CD4-positive, alpha-beta T cell treated with Interleukin-12 subunit alpha and Interleukin-12 subunit beta, for 1 hour (primary cell): ENCODE measurements at regions not wholly inside any gene's neighbourhood (a gene's known extent, or its start where the extent isn't known, plus 50 kb on each side); places are given as distances from the start of the nearest gene placed in this dataset.
"Not testable (repeated sequence)": the region's sequence is repeated elsewhere in the genome, so short reads cannot be mapped to it uniquely, and the experiment has no call there.

Source experiments
- DNase-seq: peaks from one replicate; pipeline ENCODE4 v3.0.0-alpha.2; 2020

DNA sequence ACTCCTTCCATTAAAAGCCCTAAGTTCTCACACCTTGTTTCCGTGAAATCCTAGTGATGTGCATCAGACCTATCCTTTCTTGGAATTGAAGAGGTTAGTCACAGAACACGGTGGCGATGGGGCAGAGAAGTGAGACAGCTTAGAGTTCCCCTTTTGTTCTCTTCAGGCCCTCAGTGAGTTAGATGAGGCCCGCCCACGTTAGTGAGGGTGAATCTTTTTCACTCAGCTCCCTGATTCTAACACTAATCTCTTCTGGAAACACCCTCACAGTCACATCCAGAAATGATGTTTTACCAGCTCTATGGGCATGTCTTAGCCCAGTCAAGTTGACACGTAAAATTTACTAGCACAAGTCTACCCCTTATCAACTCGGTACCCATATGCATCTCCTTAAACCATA is 172.7 kb upstream of the NOX3 start:
- no peak for DNase-seq

- DNase-seq: not testable (repeated sequence)
Measured at GRCh38 chr6:155627722-155628212, 172.1 kb upstream of the NOX3 start.

DNA sequence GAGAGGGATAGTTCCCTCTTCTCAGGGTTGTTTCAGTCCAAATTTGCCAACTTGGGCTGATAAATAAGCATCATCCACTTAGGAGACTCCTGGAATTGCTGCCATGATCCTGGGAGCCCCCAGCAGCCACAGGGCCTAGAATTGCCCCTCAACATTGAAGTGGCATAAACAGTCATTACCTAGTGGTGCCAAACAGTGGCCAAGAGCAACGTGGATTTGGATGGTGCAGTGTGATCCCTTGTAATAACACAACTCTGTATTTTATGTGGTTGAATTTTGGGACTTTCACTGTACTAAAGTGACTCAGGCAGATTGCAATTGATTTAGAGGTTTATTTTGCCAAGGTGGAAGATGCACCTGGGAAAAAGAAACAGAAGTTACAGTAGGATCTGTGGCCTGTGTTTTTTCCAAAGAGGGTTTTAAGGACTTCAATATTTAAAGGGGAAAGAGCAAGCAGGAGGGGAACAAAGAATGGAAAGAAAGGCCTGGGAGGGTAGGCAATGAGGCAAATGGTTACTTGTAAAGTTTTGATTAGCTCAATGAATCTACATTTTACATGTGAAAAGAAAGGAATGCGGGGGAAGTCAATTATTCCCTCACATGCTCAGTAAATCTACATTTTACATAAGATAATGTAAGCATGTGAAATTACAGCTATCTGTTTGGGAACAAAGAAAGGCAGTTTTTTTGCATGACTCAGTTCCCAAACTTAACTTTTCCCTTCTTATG is 168.0 kb upstream of the NOX3 start:
- DNase-seq: no peak

- DNase-seq: no peak
Measured at GRCh38 chr6:155614606-155615005, 159.0 kb upstream of the NOX3 start.

DNA sequence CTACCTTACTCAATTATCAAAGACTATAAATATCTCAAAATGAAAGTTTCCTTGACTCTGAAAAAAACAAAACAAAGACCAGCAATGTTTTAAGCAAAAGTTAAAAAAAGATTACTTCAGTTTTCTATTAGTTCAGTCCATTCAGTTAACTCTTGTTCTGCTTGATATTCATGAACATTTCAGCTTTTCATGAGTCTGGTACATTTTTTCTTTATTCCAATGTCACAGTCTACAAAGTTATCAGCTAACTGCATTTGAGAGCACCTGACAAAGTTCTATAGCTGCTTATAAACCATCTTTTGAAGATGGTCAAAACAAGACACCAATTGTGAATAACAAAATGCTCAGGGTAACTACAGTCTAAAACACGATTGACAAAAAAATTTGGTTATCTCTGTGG is 156.1 kb upstream of the NOX3 start:
- no peak for DNase-seq

DNA sequence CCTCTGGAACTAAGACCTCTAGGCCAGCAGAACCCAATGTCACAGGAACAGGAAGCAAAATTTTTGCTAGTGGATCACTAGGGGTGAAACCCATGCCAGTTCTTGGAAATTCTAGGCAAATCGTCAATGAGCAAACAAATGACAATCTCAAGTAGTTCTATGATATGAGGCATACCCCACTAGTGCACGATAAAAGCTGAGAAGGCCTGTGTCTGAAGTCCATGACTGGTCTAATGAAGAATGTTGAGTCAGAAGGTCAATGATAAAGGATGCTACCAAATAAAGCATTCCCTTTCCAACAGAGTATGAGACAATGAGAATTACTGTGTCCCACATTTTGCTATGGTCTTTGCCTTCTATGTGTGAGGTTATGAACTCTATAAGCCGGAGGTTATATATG is 149.4 kb upstream of the NOX3 start:
- no peak for DNase-seq

DNA sequence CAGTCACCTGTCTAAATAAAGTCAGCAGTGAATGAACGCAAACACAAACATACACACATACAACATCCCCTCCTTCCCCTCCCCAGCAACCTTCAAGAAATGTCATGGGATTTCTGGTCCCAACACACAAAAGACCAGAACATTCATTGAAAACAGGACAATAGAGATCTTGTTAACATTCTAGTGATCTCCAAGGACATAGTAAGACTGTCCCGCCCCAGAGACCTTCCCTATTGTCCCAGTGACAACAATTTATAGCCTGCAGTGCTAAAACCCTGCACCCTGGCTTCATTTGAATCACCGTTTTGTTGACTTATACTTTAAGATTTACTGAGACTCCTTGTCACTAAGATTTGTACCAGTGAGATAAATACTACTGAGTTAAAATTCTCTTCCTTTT is 143.9 kb upstream of the NOX3 start:
- no peak for DNase-seq

DNA sequence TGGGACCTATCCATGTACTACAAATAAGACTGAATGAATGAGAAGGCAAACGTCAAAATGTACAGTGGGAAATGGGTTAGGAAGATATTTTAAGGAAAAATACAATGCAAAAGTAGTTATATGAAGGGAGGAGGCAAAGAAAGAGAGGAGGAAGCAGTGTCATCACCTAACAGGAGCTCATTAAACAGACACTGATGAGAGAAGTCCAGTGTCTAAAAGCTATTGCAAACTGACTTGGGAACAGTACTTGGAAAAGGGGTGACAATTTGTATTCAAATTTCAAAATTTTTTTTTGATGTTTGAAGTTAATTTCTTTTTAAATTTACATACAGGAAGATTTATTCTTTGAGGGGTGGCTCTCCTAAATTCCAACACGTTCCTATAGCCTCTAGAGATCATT is 143.5 kb upstream of the NOX3 start:
- no peak for DNase-seq

- DNase-seq: no peak
Measured at GRCh38 chr6:155595284-155595683, 139.6 kb upstream of the NOX3 start.

DNA sequence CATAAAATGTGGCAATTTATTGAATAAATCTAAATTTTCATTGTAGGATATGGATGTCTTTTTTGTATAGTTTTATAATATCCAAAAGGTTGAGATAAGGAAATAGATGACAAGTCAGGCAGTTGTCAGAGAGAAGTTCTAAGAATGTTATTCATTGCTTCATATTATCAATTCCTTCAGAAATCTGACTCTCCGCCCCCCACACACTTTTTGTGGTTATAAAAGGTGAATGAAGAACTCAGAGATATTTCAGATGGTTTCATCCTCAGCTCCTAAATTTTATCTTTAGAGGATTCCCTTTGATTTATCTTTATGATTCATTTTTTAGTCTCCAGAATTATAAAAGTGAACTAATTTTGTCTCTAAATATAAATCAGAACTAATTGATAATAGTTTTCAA is 136.1 kb upstream of the NOX3 start:
- no peak for DNase-seq

DNA sequence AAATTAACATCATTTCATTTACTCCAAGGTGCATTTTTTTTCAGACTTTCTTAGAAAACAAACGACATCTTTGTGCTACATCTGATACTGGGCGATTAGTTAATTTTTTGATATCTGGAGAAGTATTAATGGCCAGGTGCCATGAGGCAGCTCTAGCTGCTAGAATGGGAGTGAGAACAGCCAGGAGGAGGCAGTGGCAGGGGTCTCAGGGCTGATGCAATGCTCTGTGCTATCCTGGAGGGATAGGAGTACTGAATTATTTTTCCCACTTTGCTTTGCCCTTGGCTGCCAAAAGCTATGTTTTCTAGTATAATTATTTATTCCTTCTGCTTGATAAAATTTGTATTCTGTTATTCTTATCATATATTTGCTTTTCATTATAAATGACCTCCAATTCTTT is 133.6 kb upstream of the NOX3 start:
- no peak for DNase-seq

GRCh38 chr6:155587817-155588216 is 132.2 kb upstream of the NOX3 start:
- no peak for DNase-seq

- DNase-seq: no peak
Measured at GRCh38 chr6:155586090-155586489, 130.5 kb upstream of the NOX3 start.

DNA sequence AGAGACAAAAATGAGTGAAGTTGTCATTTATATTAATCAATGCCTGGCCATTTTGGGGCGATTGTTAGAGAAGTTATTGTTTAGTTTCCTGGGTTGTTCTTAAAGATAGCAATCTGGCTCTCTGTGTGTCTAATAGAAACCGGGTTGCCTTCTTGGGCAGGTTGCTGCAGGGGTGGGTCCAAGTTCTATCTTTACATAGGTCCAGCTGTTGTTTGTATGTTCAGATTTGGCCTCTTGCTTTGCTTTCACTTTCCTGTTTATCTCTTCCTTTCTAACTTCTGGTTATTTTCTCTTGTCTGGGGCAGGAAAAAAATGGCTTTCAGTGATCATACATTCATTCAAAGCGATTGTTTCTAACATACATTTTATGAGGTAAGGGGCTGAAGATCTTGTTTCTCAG is 128.4 kb upstream of the NOX3 start:
- DNase-seq: no peak

DNA sequence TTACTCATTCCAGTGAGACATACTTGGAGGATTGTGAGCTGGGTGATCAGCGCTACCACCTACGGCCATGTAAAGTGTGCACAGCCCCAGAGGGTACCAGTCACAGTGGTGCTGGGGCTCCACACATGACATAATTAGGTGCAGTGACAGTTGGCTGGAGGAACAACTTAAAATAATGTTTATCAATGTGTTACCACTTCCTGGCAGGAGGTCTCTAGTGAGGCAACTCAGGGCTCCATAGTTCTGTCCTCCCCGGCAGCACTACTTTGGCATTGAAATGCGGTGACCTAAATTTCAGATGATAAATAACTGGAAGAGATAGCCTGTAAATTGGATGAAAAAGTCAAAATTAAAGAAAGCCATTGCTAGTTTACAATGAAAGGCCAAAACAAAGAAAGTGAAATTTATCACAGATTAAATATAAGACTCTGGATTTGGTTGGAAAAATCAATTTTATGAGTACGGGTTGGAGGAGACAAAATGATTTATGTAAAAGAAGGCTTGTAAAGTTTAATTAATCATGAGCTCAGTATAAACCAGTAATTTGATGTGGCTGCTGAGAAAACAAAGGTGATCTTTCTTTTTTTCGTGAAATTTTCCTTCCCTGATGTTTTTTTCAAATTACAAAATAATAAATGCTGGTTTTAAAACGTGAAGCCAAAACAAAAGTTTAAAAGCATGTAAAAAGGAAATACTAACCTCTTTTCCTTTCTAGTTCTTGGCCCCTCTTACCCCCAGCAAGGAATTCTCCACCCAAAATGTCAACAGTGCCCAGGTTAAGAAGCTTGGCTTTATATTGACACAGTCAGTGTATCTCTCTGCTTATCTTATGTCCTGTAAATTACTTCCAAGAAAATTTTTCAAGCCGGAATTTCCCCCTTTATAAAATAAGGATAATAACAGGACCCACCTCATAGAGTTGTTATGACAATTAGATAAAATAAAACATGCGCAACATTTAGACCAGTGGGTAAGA is 126.7 kb upstream of the NOX3 start:
- DNase-seq: no peak

GRCh38 chr6:155580904-155581303 is 125.3 kb upstream of the NOX3 start:
- no peak for DNase-seq

- DNase-seq: no peak
Measured at GRCh38 chr6:155578251-155578650, 122.6 kb upstream of the NOX3 start.

GRCh38 chr6:155561966-155562364 is 106.3 kb upstream of the NOX3 start:
- no peak for DNase-seq

GRCh38 chr6:155561257-155561965 is 105.8 kb upstream of the NOX3 start:
- DNase-seq: no peak

DNA sequence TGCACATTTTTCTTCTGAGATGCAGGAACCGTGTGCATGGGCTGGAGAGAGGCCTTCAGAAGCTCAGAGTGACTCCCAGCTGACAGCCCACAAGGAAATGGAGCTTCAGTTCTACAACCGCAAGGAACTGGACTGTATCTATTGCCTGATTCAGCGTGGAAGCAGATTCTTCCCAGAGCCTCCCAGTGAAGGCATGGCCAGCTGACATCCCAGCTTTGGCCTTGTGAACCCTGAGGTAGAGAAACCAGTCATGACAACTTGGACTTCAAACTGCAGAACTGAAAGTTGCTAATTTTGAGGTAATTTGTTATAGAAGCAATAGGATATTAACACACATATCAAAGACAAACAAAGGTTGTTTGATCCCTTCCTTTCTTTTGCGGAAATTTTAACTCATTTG is 94.3 kb upstream of the NOX3 start:
- DNase-seq: no peak

- DNase-seq: no peak
Measured at GRCh38 chr6:155549028-155549798, 93.6 kb upstream of the NOX3 start.

- no peak for DNase-seq
Measured at GRCh38 chr6:155548576-155548975, 92.9 kb upstream of the NOX3 start.

- no peak for DNase-seq
Measured at GRCh38 chr6:155544677-155545076, 89.0 kb upstream of the NOX3 start.
